HCT116 (cell line): ENCODE measurements at regions not wholly inside any gene's neighbourhood (a gene's known extent, or its start where the extent isn't known, plus 50 kb on each side); places are given as distances from the start of the nearest gene placed in this dataset.

Experiments
- ATAC-seq: fragments of 200-7000 bp; cut with Tn5 transposase; 2 replicates; pipeline ENCODE4 v1.9.1; 2020; ENCODE audit warnings: mild to moderate bottlenecking, moderate library complexity
- BruUV-seq: library from RNA; stranded (reverse); fragments of 400-500 nt; replicated peaks from 2 replicates; lab custom pipeline; 2021; lab: Mats Ljungman, UMichigan
- CTCF ChIA-PET: fragments of 300-600 bp; sonication (Branson Sonifier 250); formaldehyde crosslinking; loops from one replicate; lab custom pipeline; 2021; ENCODE audit warnings: antibody characterized with exemption; lab: Charles Lee
- POLR2A ChIA-PET: fragments of 300-600, 350-600 bp; sonication (Branson Sonifier 250); formaldehyde crosslinking; loops from one replicate; lab custom pipeline; 2021; ENCODE audit warnings: antibody characterized with exemption; lab: Charles Lee
- RAD21 ChIA-PET, 2 experiments: fragments of 300-600 bp; sonication (Branson Sonifier 250); formaldehyde crosslinking; loops; one replicate each; lab custom pipeline; 2023; ENCODE audit warnings: low total read pairs in 2 of 2; ENCODE audit not compliant: uncharacterized antibody in 2 of 2, unreplicated experiment in 2 of 2, low non-redundant PET in 1 of 2; lab: Charles Lee
- DNase-seq: peaks from one replicate; pipeline ENCODE4 v3.0.0-alpha.2; 2010; ENCODE audit warnings: low read depth, low spot score
- H2AFZ ChIP-seq: fragments of 200-600 bp; shearing (Covaris generic), sonication (generic); 2 replicates; pipeline ENCODE4 v1.6.1; 2017; ENCODE audit warnings: low read depth, mixed run types, mixed read lengths, antibody characterized with exemption, low read length; ENCODE audit not compliant: poor library complexity, severe bottlenecking
- H3K27ac ChIP-seq: 2 replicates; pipeline ENCODE4 v1.5.1; 2012; ENCODE audit warnings: low read depth, low read length
- H3K27me3 ChIP-seq: fragments of 200-600 bp; sonication (generic); 2 replicates; pipeline ENCODE4 v1.6.1; 2016; ENCODE audit warnings: mixed run types, low read length, mixed read lengths; ENCODE audit not compliant: insufficient read depth
- H3K36me3 ChIP-seq, 2 experiments: fragments of 200-500 bp in 1 of 2; fragments of 200-600 bp in 1 of 2; sonication (Bioruptor generic) in 1 of 2; sonication (generic) in 1 of 2; 2 replicates each; pipeline versions ENCODE4 v1.5.1 to v1.6.1; 2014 to 2016; ENCODE audit warnings: low read length in 2 of 2, inconsistent platforms in 1 of 2, mixed read lengths in 1 of 2, mixed run types in 1 of 2; ENCODE audit not compliant: insufficient read depth in 2 of 2, control insufficient read depth in 1 of 2
- H3K4me1 ChIP-seq, 2 experiments: fragments of 200-600 bp in 1 of 2; sonication (generic) in 1 of 2; 2 replicates each; pipeline versions ENCODE4 v1.5.1 to v1.6.1; 2012 to 2017; ENCODE audit warnings: low read length in 2 of 2, inconsistent platforms in 1 of 2, mild to moderate bottlenecking in 1 of 2, mixed read lengths in 1 of 2, mixed run types in 1 of 2, moderate library complexity in 1 of 2; ENCODE audit not compliant: insufficient read depth in 2 of 2, control insufficient read depth in 1 of 2
- H3K4me2 ChIP-seq: fragments of 200-600 bp; sonication (generic); 2 replicates; pipeline ENCODE4 v1.6.1; 2017; ENCODE audit warnings: mixed run types, low read length, mixed read lengths
- H3K4me3 ChIP-seq, 2 experiments: fragments of 200-600 bp in 1 of 2; sonication (generic) in 1 of 2; replicated peaks in 1 of 2; 2 replicates each; pipeline ENCODE4 v1.5.1; 2011 to 2016; ENCODE audit warnings: low read length in 2 of 2, control low read depth in 1 of 2, low read depth in 1 of 2, mild to moderate bottlenecking in 1 of 2, mixed read lengths in 1 of 2, mixed run types in 1 of 2
- H3K79me2 ChIP-seq: fragments of 200-600 bp; sonication (generic); 2 replicates; pipeline ENCODE4 v1.6.1; 2017; ENCODE audit warnings: mild to moderate bottlenecking, mixed run types, low read length, moderate library complexity, mixed read lengths; ENCODE audit not compliant: insufficient read depth
- H3K9ac ChIP-seq: fragments of 200-600 bp; sonication (generic); 2 replicates; pipeline ENCODE4 v1.6.1; 2016; ENCODE audit warnings: low read length, mixed read lengths
- H3K9me2 ChIP-seq: fragments of 200-600 bp; sonication (generic), shearing (Covaris generic); 2 replicates; pipeline ENCODE4 v1.6.1; 2017; ENCODE audit warnings: mixed run types, mild to moderate bottlenecking, moderate library complexity; ENCODE audit not compliant: insufficient read depth
- H3K9me3 ChIP-seq, 2 experiments: fragments of 200-500 bp in 1 of 2; fragments of 200-600 bp in 1 of 2; sonication (Bioruptor generic) in 1 of 2; sonication (generic) in 1 of 2; 2 replicates each; pipeline ENCODE4 v1.6.1; 2014 to 2017; ENCODE audit warnings: low read length in 2 of 2, mixed read lengths in 2 of 2, inconsistent platforms in 1 of 2, low read depth in 1 of 2, mild to moderate bottlenecking in 1 of 2, mixed run types in 1 of 2, moderate library complexity in 1 of 2; ENCODE audit not compliant: control insufficient read depth in 1 of 2, insufficient read depth in 1 of 2
- H4K20me1 ChIP-seq: fragments of 200-600 bp; sonication (generic), shearing (Covaris generic); 2 replicates; pipeline ENCODE4 v1.6.1; 2017; ENCODE audit warnings: mixed run types, mild to moderate bottlenecking, moderate library complexity; ENCODE audit not compliant: insufficient read depth
- CBX3 ChIP-seq: IDR thresholded peaks from 2 replicates; pipeline ENCODE4 v1.6.1; 2012; ENCODE audit warnings: low read depth
- CTCF ChIP-seq, 3 experiments: fragments of 200-600 bp in 1 of 3; sonication (generic) in 1 of 3; IDR thresholded peaks in 2 of 3; conservative IDR thresholded peaks in 1 of 3; 2 replicates each; pipeline ENCODE4 v1.5.1; 2012 to 2017; ENCODE audit warnings: low read depth in 2 of 3, low read length in 2 of 3, antibody characterized with exemption in 1 of 3, borderline replicate concordance in 1 of 3, control low read depth in 1 of 3, mild to moderate bottlenecking in 1 of 3, mixed read lengths in 1 of 3, mixed run types in 1 of 3, moderate library complexity in 1 of 3; ENCODE audit not compliant: insufficient read depth in 1 of 3
- EZH2 ChIP-seq: fragments of 200-600 bp; sonication (generic); IDR thresholded peaks from 2 replicates; pipeline ENCODE4 v1.6.1; 2017; ENCODE audit warnings: antibody characterized with exemption, mixed run types
- JUND ChIP-seq: IDR thresholded peaks from 2 replicates; pipeline ENCODE4 v1.6.1; 2012
- MAX ChIP-seq: IDR thresholded peaks from 2 replicates; pipeline ENCODE4 v1.6.1; 2012
- RAD21 ChIP-seq: IDR thresholded peaks from 2 replicates; pipeline ENCODE4 v1.6.1; 2012; ENCODE audit warnings: low read depth, mild to moderate bottlenecking
- SP1 ChIP-seq: IDR thresholded peaks from 2 replicates; pipeline ENCODE4 v1.6.1; 2012; ENCODE audit warnings: low read depth
- ZFX ChIP-seq: fragments of 450-650 bp; IDR thresholded peaks from 2 replicates; pipeline ENCODE4 v1.6.1; 2017
- intact Hi-C: fragments of 100-400 bp; cut with micrococcal nuclease; formaldehyde crosslinking; loops from 2 replicates; pipeline ENCODE4 v1.10.0; 2022

- H3K9ac ChIP-seq, result no peak overlapping the region
- ChIA-PET CTCF (interaction anchor here (1.0 to 4.5 kb wide), 7 partner anchors 22 to 315 kb away, joined by 3 to 48 read pairs (median 5); partner anchors contain the start of gene FOXD2), POLR2A (interaction anchor here (1.2 kb wide), 1 partner anchor 8 kb away, joined by 3 read pairs; no protein-coding TSS in a partner anchor), RAD21 (no interaction called here)
- H3K4me3 ChIP-seq, result no peak overlapping the region
- H3K36me3 ChIP-seq, result no peaks in the 10 kb centered on the region
- H3K27me3 ChIP-seq, result no peaks in the 10 kb centered on the region
- BruUV-seq, result no TSS peak
- no peaks in the 10 kb centered on the region for H4K20me1 ChIP-seq
- ATAC-seq (peak; percentile 77), DNase-seq (peak; percentile 15)
- H2AFZ ChIP-seq, result peak overlapping the region; percentile 46
- H3K4me2 ChIP-seq, result no peak overlapping the region
- no peaks in the 10 kb centered on the region for H3K9me2 ChIP-seq
- no peaks in the 10 kb centered on the region for H3K79me2 ChIP-seq
- intact Hi-C loops, result no loop called here
- TF ChIP-seq CBX3 (peak; percentile 36; the same call in 1 of the 2 replicates), ZFX (no peak), MAX (no peak), EZH2 (no peak), RAD21 (peak; percentile 59), CTCF (IDR thresholded peaks at IDR 0.05 in 2 of 3, conservative IDR thresholded peaks at IDR 0.05 in 1 of 3; ENCODE audit: borderline replicate concordance in 1 of 3, insufficient read depth in 1 of 3, low read depth in 2 of 3, low read length in 2 of 3) (peak; percentile 23 to 58 (median 47); a peak in 4 of 6 replicates), SP1 (no peak), JUND (no peak)
- no peak overlapping the region for H3K27ac ChIP-seq
- no peaks in the 10 kb centered on the region for H3K9me3 ChIP-seq
- H3K4me1 ChIP-seq, result peaks cover 0 to 7% of the 10 kb centered on the region in 2 experiments; a peak in 1 of 4 replicates
Measured at GRCh38 chr1:47703981-47704596, 266.2 kb downstream of the FOXD2 start.
